MM.1S (cell line): ENCODE measurements at regions not wholly inside any gene's neighbourhood (a gene's known extent, or its start where the extent isn't known, plus 50 kb on each side); places are given as distances from the start of the nearest gene placed in this dataset.

Experiments used
- DNase-seq: peaks from one replicate; pipeline ENCODE4 v3.0.0-alpha.2; 2015
- H2AFZ ChIP-seq: fragments of 300-600 bp; sonication (generic); 2 replicates; pipeline ENCODE4 v1.6.0; 2016; ENCODE audit warnings: antibody characterized with exemption, low read length
- H3F3A ChIP-seq: fragments of 300-600 bp; sonication (generic); 2 replicates; pipeline ENCODE4 v1.6.1; 2016; ENCODE audit warnings: mild to moderate bottlenecking, antibody characterized with exemption, low read length, moderate library complexity, mixed read lengths; ENCODE audit not compliant: insufficient read depth
- H3K27ac ChIP-seq: fragments of 300-600 bp; sonication (generic); 2 replicates; pipeline ENCODE4 v1.5.1; 2016; ENCODE audit warnings: mild to moderate bottlenecking, low read length
- H3K27me3 ChIP-seq: fragments of 300-600 bp; sonication (generic); replicated peaks from 2 replicates; pipeline ENCODE4 v1.6.0; 2016; ENCODE audit warnings: low read length; ENCODE audit not compliant: insufficient read depth
- H3K36me3 ChIP-seq: fragments of 300-600 bp; sonication (generic); replicated peaks from 2 replicates; pipeline ENCODE4 v1.6.1; 2016; ENCODE audit warnings: mild to moderate bottlenecking, low read length, mixed read lengths; ENCODE audit not compliant: insufficient read depth
- H3K4me1 ChIP-seq: fragments of 300-600 bp; sonication (generic); 2 replicates; pipeline ENCODE4 v1.6.1; 2016; ENCODE audit warnings: low read length, mixed read lengths
- H3K4me2 ChIP-seq: fragments of 300-600 bp; sonication (generic); 2 replicates; pipeline ENCODE4 v1.6.0; 2016; ENCODE audit warnings: low read depth, low read length
- H3K4me3 ChIP-seq: fragments of 300-600 bp; sonication (generic); 2 replicates; pipeline ENCODE4 v1.5.1; 2016; ENCODE audit warnings: low read length, mixed read lengths
- H3K79me2 ChIP-seq: fragments of 300-600 bp; sonication (generic); 2 replicates; pipeline ENCODE4 v1.6.1; 2016; ENCODE audit warnings: mixed run types, low read length, mixed read lengths
- H3K9ac ChIP-seq: fragments of 300-600 bp; sonication (generic); 2 replicates; pipeline ENCODE4 v1.6.1; 2016; ENCODE audit warnings: low read length, mixed read lengths
- H3K9me2 ChIP-seq: fragments of 300-600 bp; sonication (generic); replicated peaks from 2 replicates; pipeline ENCODE4 v1.6.1; 2016; ENCODE audit warnings: mild to moderate bottlenecking, low read length, mixed read lengths; ENCODE audit not compliant: insufficient read depth
- H3K9me3 ChIP-seq: fragments of 300-600 bp; sonication (generic); replicated peaks from 2 replicates; pipeline ENCODE4 v1.6.1; 2016; ENCODE audit warnings: mild to moderate bottlenecking, low read length, mixed read lengths; ENCODE audit not compliant: insufficient read depth
- H4K20me1 ChIP-seq: fragments of 300-600 bp; sonication (generic); 2 replicates; pipeline ENCODE4 v1.6.1; 2016; ENCODE audit warnings: mild to moderate bottlenecking, low read length, moderate library complexity, mixed read lengths; ENCODE audit not compliant: insufficient read depth
- EZH2 ChIP-seq: fragments of 300-600 bp; sonication (generic); optimal IDR thresholded peaks from 2 replicates; pipeline ENCODE3; 2017; ENCODE audit warnings: low read depth, mild to moderate bottlenecking, antibody characterized with exemption, low read length, mixed read lengths
- EZH2phosphoT487 ChIP-seq: fragments of 300-600 bp; sonication (generic); IDR thresholded peaks from 2 replicates; pipeline ENCODE4 v1.6.1; 2018; ENCODE audit warnings: antibody characterized with exemption, low read length
- TF ChIP-seq, protein P1 (sequence below): fragments of 300-600 bp; sonication (generic); IDR thresholded peaks from 2 replicates; pipeline ENCODE4 v1.5.1; 2016; ENCODE audit warnings: antibody characterized with exemption, low read length, mixed read lengths

DNA sequence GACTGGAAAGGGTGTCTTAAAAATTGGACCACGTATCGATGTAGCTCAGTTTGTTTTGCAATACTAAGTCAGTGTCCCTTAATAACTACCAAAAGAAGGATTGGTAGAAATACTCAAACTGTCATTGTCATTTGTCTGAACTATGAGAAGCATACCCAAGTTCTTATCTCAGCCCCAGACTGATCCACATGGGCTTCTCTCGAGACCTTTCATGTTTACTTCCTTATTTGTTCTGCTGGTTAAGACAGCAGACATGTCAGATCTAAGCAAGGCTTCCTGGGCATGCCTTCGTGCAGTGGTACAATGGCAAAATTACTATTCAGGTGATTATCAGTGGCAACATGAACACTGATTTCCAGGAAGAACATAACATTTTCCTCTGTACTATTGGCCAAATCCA, 211.1 kb upstream of the PHACTR1 start:
- DNase-seq, result no peak
- no peaks in the 10 kb centered on the region for H3F3A ChIP-seq
- H3K27me3 ChIP-seq, result no peaks in the 10 kb centered on the region
- no peaks in the 10 kb centered on the region for H3K9me2 ChIP-seq
- H3K4me2 ChIP-seq, result no peak overlapping the region
- TF ChIP-seq EZH2 (no peak), EZH2phosphoT487 (no peak)
- TF ChIP-seq, protein P1, sequence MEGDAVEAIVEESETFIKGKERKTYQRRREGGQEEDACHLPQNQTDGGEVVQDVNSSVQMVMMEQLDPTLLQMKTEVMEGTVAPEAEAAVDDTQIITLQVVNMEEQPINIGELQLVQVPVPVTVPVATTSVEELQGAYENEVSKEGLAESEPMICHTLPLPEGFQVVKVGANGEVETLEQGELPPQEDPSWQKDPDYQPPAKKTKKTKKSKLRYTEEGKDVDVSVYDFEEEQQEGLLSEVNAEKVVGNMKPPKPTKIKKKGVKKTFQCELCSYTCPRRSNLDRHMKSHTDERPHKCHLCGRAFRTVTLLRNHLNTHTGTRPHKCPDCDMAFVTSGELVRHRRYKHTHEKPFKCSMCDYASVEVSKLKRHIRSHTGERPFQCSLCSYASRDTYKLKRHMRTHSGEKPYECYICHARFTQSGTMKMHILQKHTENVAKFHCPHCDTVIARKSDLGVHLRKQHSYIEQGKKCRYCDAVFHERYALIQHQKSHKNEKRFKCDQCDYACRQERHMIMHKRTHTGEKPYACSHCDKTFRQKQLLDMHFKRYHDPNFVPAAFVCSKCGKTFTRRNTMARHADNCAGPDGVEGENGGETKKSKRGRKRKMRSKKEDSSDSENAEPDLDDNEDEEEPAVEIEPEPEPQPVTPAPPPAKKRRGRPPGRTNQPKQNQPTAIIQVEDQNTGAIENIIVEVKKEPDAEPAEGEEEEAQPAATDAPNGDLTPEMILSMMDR, result no peak
- no peak overlapping the region for H3K27ac ChIP-seq
- no peaks in the 10 kb centered on the region for H3K79me2 ChIP-seq
- H3K4me3 ChIP-seq, result no peak overlapping the region
- no peaks in the 10 kb centered on the region for H3K36me3 ChIP-seq
- H3K4me1 ChIP-seq, result no peaks in the 10 kb centered on the region
- H3K9me3 ChIP-seq, result no peaks in the 10 kb centered on the region
- no peak overlapping the region for H3K9ac ChIP-seq
- H2AFZ ChIP-seq, result no peak overlapping the region
- H4K20me1 ChIP-seq, result no peaks in the 10 kb centered on the region

DNA sequence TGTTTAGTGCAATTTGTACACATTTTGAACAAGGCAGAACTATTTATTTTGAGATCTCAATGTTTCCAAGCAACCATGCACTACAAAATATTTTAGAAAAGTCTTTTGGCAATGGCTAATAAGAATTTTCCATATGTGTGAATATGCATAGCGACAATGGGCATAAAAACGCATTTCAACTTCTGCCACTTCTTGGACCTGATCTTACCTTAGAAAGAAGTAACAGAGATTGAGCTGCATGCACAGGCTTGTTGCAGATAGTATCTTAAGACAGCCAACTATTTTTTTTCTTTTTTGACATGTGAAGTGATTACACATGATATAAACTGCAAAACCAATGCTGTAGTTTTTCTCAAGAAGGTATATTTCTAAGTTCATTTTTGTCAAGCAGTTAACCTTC, 210.4 kb upstream of the PHACTR1 start:
- H3K4me1 ChIP-seq, result no peaks in the 10 kb centered on the region
- H3K79me2 ChIP-seq, result no peaks in the 10 kb centered on the region
- no peaks in the 10 kb centered on the region for H3K36me3 ChIP-seq
- H3K27ac ChIP-seq, result no peak overlapping the region
- no peaks in the 10 kb centered on the region for H3F3A ChIP-seq
- no peaks in the 10 kb centered on the region for H4K20me1 ChIP-seq
- H3K4me3 ChIP-seq, result no peak overlapping the region
- H3K27me3 ChIP-seq, result no peaks in the 10 kb centered on the region
- DNase-seq, result no peak
- H3K9me3 ChIP-seq, result no peaks in the 10 kb centered on the region
- H2AFZ ChIP-seq, result no peak overlapping the region
- H3K4me2 ChIP-seq, result no peak overlapping the region
- no peak overlapping the region for H3K9ac ChIP-seq
- no peaks in the 10 kb centered on the region for H3K9me2 ChIP-seq
- TF ChIP-seq EZH2phosphoT487 (no peak), EZH2 (no peak)
- TF ChIP-seq, protein P1, result no peak

DNA sequence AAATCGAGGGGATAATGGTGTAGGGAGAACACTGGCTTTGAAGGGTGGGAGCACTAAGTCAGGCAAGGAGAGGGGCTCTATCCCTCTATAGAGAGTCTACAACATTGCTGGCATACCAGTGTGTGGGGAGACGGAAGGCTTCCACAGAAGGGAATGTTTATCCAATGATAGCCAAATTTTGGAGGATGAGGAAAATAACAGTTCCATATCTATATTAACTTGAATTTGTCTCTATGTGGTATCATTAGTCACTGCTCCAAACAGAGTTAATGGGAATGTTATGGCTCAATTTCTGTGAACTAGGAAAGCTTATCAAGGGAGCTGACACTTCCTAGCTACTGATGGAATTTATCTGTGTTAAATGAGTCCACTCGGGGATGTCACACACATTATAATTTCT, 208.9 kb upstream of the PHACTR1 start:
- H3K4me2 ChIP-seq, result no peak overlapping the region
- H3K36me3 ChIP-seq, result no peaks in the 10 kb centered on the region
- no peak overlapping the region for H3K9ac ChIP-seq
- no peaks in the 10 kb centered on the region for H3K79me2 ChIP-seq
- DNase-seq, result no peak
- H3K9me2 ChIP-seq, result no peaks in the 10 kb centered on the region
- no peaks in the 10 kb centered on the region for H3K4me1 ChIP-seq
- H2AFZ ChIP-seq, result no peak overlapping the region
- H3K27ac ChIP-seq, result no peak overlapping the region
- H3F3A ChIP-seq, result no peaks in the 10 kb centered on the region
- H3K27me3 ChIP-seq, result no peaks in the 10 kb centered on the region
- H4K20me1 ChIP-seq, result no peaks in the 10 kb centered on the region
- H3K9me3 ChIP-seq, result no peaks in the 10 kb centered on the region
- H3K4me3 ChIP-seq, result no peak overlapping the region
- no peak for TF ChIP-seq EZH2
- TF ChIP-seq, protein P1, result no peak
- no peak for TF ChIP-seq EZH2phosphoT487

DNA sequence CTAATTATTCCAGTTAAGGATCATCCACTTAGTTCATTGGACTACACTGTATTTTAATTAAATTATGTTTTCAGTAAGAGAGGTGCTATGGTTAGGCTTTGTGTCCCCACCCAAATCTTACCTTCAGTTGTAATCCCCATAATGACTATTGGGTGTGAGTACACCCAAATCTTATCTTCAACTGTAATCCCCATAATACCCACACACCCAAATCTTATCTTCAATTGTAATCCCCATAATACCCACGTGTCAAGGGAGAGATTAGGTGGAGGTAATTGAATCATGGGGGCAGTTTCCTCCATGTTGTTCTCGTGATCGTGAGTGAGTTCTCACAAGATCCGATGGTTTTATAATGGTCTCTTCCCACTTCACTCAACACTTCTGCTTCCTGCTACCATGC, 208.0 kb upstream of the PHACTR1 start:
- no peak overlapping the region for H3K27ac ChIP-seq
- no peaks in the 10 kb centered on the region for H4K20me1 ChIP-seq
- H3F3A ChIP-seq, result no peaks in the 10 kb centered on the region

More for the DNA sequence above, 208.0 kb upstream of the PHACTR1 start:
- no peaks in the 10 kb centered on the region for H3K9me3 ChIP-seq
- TF ChIP-seq EZH2 (no peak), EZH2phosphoT487 (no peak)
- TF ChIP-seq, protein P1, result no peak
- H3K27me3 ChIP-seq, result no peaks in the 10 kb centered on the region
- no peak overlapping the region for H3K4me3 ChIP-seq
- no peaks in the 10 kb centered on the region for H3K79me2 ChIP-seq
- H3K9ac ChIP-seq, result no peak overlapping the region
- DNase-seq, result no peak
- H3K4me1 ChIP-seq, result no peaks in the 10 kb centered on the region
- no peak overlapping the region for H3K4me2 ChIP-seq
- no peaks in the 10 kb centered on the region for H3K36me3 ChIP-seq
- H3K9me2 ChIP-seq, result no peaks in the 10 kb centered on the region
- no peak overlapping the region for H2AFZ ChIP-seq
